GM12891 (cell line): ENCODE measurements at regions not wholly inside any gene's neighbourhood (a gene's known extent, or its start where the extent isn't known, plus 50 kb on each side); places are given as distances from the start of the nearest gene placed in this dataset.

Experiments
- PAX5 ChIP-seq: IDR thresholded peaks from 2 replicates; pipeline ENCODE4 v1.6.1; 2011; ENCODE audit warnings: low read length, moderate library complexity, mild to moderate bottlenecking; ENCODE audit not compliant: insufficient read depth, severe bottlenecking
- POLR2A ChIP-seq: IDR thresholded peaks from 2 replicates; pipeline ENCODE4 v1.6.1; 2011; ENCODE audit warnings: low read depth, low read length, control low read depth
- POLR2AphosphoS5 ChIP-seq: IDR thresholded peaks from 2 replicates; pipeline ENCODE4 v1.6.1; 2011; ENCODE audit warnings: low read depth, low read length, control low read depth
- SPI1 ChIP-seq: IDR thresholded peaks from 2 replicates; pipeline ENCODE4 v1.6.1; 2011; ENCODE audit warnings: low read depth, low read length, control low read depth
- TAF1 ChIP-seq: IDR thresholded peaks from 2 replicates; pipeline ENCODE4 v1.6.1; 2011; ENCODE audit warnings: low read depth, low read length, control low read depth

- TF ChIP-seq POLR2AphosphoS5 (no peak), POLR2A (no peak), TAF1 (no peak), PAX5 (no peak), SPI1 (no peak)
Observed at GRCh38 chr12:42885677-42886076, 296.1 kb upstream of the PRICKLE1 start.
